Memory B cell (primary cell): ENCODE measurements at regions not wholly inside any gene's neighbourhood (a gene's known extent, or its start where the extent isn't known, plus 50 kb on each side); places are given as distances from the start of the nearest gene placed in this dataset.
"Not testable (repeated sequence)": the region's sequence is repeated elsewhere in the genome, so short reads cannot be mapped to it uniquely, and the experiment has no call there.

Source experiments
- ATAC-seq: fragments of 150-1000 bp; cut with Tn5 transposase; 2 replicates; pipeline ENCODE4 v1.10.0; 2021; ENCODE audit warnings: low read depth, mild to moderate bottlenecking, moderate library complexity
- DNase-seq, 2 donors: peaks; one replicate each; pipeline ENCODE4 v3.0.0; 2022; ENCODE audit warnings: low spot score in 2 of 2
- H3K27ac Mint-ChIP-seq: one replicate; pipeline ENCODE4 v1.8.0; 2022; ENCODE audit warnings: mild to moderate bottlenecking, moderate library complexity, mixed read lengths
- H3K27me3 Mint-ChIP-seq: one replicate; pipeline ENCODE4 v1.8.0; 2022; ENCODE audit warnings: mixed read lengths
- H3K36me3 Mint-ChIP-seq: one replicate; pipeline ENCODE4 v1.8.0; 2022; ENCODE audit warnings: mild to moderate bottlenecking, mixed read lengths
- H3K4me1 Mint-ChIP-seq: one replicate; pipeline ENCODE4 v1.8.0; 2022; ENCODE audit warnings: mixed read lengths
- H3K4me3 Mint-ChIP-seq: one replicate; pipeline ENCODE4 v1.8.0; 2022; ENCODE audit warnings: mild to moderate bottlenecking, moderate library complexity, mixed read lengths
- H3K9me3 Mint-ChIP-seq: one replicate; pipeline ENCODE4 v1.8.0; 2022; ENCODE audit warnings: mixed read lengths

DNA sequence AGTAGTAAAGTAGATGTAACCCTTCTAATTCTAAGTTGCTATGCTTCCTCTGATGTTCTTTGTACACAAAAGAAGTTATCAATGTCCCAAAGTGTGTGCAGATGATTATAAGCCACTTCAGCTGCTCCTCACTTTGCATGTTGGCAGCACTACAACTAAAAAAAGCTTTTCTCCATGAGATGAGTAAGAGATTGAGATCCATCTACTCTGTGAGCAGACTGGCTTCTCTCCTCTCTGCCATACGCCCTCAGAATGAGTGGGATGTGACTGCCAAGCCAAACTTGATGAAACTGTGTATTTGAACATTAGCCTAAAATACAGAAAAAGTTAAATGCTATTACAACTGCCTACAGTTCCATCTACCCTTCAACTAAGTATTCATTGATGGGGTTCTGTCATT is 102.9 kb upstream of the ETV1 start:
- Mint-ChIP-seq H3K27ac (no peak overlapping the region), H3K9me3 (peaks cover 2% of the 10 kb centered on the region), H3K36me3 (peaks cover 1% of the 10 kb centered on the region), H3K4me3 (no peak overlapping the region), H3K27me3 (no peaks in the 10 kb centered on the region), H3K4me1 (no peaks in the 10 kb centered on the region)
- ATAC-seq (no peak), DNase-seq (no peak)

DNA sequence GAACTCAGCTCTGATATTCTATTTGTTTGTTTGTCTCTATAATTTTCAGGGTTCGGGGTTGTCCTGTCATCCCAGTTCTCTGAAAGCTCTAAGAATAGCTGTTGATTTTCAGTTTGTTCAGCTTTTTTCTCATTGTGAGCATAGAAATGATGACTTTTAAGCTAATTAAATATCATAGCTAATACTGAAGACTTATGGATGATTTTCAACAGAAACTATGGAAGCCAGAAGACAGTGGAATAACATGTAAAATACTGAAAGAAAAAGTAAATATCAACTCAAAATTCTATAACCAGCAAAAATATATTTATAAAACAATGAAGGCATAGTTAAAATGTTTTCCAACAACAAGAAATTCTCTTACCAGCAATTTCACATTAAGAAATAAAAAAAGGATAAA is 96.4 kb upstream of the ETV1 start:
- H3K27me3 Mint-ChIP-seq = no peaks in the 10 kb centered on the region
- peaks cover 1% of the 10 kb centered on the region for H3K36me3 Mint-ChIP-seq
- DNase-seq (no peak), ATAC-seq (no peak)
- H3K4me3 Mint-ChIP-seq = no peak overlapping the region
- H3K27ac Mint-ChIP-seq = no peak overlapping the region
- no peaks in the 10 kb centered on the region for H3K4me1 Mint-ChIP-seq
- H3K9me3 Mint-ChIP-seq = peaks cover 12% of the 10 kb centered on the region

DNA sequence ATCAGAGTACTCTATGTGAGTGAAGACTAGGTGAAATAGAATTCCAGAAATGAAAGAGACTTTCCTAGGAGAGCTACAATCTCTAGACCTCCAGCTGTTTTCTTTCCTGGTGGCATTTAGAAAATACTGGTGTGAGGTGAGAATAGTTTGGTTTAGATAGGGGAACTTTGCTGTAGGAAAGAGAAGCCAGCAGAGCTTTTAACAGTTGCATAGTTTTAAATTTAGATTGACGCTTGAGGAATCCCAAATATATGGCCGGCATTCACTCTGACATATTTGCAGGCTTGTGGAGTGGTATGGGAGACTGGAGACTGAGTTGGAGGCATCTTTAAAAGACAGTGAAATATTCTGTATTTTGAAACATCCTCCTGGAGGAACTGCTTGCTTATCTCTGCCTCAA is 94.3 kb upstream of the ETV1 start:
- no peak for ATAC-seq
- Mint-ChIP-seq H3K27ac (no peak overlapping the region), H3K4me1 (no peaks in the 10 kb centered on the region), H3K4me3 (no peak overlapping the region), H3K36me3 (no peaks in the 10 kb centered on the region), H3K9me3 (peaks cover 12% of the 10 kb centered on the region), H3K27me3 (no peaks in the 10 kb centered on the region)
- DNase-seq = no peak

DNA sequence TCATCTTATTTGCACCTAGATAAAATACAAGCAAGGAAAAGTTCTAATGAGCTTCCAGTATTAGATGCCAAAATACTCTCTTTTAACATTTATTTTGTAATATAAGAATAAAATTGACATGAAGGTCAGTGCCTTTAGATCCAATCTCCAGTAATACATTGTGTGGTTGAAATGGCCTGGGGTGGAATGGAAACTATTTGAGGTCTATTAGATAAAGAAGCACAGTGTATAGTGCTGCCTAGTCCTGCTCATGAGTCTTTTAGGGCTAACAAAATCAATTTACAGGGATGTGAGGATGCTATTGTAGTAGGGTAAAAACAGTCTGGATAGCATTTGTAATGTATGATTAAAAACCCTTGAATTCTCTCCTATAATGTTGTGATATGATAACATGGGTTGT is 84.5 kb upstream of the ETV1 start:
- no peak overlapping the region for H3K4me3 Mint-ChIP-seq
- no peak overlapping the region for H3K27ac Mint-ChIP-seq
- ATAC-seq (no peak), DNase-seq (no peak)
- H3K36me3 Mint-ChIP-seq = no peaks in the 10 kb centered on the region
- no peaks in the 10 kb centered on the region for H3K4me1 Mint-ChIP-seq
- H3K27me3 Mint-ChIP-seq = no peaks in the 10 kb centered on the region
- H3K9me3 Mint-ChIP-seq = no peaks in the 10 kb centered on the region

DNA sequence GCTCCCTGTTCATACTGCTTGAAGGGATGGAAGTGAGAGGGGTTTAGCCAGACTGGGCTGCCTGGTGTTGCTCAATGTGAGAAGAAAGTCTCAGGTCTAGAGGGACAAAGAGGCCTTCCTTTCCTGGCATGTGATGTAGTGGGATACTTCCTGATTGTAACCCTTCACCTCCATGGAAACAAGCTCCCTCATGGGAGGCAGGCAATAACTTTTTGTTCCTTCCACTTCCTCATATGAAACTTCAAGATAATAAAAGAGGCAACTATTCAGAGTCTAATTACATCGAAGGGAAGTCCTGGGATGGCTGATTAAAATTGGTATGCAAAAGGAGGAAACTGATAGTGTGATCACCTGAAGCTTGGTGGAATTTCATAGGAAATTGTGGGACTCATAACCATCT is 84.1 kb upstream of the ETV1 start:
- Mint-ChIP-seq H3K27ac (no peak overlapping the region), H3K9me3 (no peaks in the 10 kb centered on the region), H3K4me1 (no peaks in the 10 kb centered on the region), H3K4me3 (no peak overlapping the region), H3K27me3 (no peaks in the 10 kb centered on the region), H3K36me3 (no peaks in the 10 kb centered on the region)
- no peak for DNase-seq
- no peak for ATAC-seq

DNA sequence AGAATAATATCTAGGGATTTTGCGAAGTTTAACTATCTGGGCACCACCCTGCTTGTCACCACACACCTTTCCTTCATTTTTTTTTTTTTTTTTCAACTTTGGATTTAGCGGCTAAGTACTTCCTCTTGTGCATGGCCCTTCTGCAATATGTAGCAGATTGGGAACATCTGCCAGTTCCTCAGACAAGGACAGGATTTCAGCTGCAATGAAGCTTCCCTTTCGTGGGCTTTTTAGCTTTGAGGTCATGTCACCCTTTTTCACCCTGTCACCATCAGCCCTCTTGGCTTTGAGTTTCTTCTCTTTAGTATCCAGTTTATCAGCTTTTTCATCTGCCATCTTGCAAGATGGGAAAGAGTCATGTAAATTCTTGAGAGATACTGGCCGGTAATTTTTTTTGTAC is 81.6 kb upstream of the ETV1 start:
- no peaks in the 10 kb centered on the region for H3K36me3 Mint-ChIP-seq
- peaks cover 3% of the 10 kb centered on the region for H3K9me3 Mint-ChIP-seq

DNA sequence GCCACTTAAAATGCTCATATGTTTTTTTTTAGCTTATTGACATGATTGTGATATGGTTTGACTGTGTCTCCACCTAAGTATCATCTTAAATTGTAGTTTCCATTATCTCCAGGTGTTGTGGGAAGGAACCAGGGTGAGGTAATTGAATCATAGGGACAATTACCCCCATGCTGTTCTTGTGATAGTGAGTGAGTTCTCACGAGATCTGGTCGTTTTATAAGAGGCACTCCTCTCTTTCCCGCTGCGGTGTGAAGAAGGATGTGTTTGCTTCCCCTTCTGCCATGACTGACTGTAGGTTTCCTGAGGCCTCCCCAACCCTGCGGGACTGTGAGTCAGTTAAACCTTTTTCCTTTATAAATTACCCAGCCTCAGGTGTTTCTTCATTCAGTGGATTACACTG is 80.5 kb upstream of the ETV1 start:
- Mint-ChIP-seq H3K36me3 (no peaks in the 10 kb centered on the region), H3K4me1 (no peaks in the 10 kb centered on the region), H3K4me3 (no peak overlapping the region), H3K27me3 (no peaks in the 10 kb centered on the region), H3K9me3 (peaks cover 3% of the 10 kb centered on the region), H3K27ac (no peak overlapping the region)
- no peak for ATAC-seq
- DNase-seq = no peak

More for the DNA sequence above, 81.6 kb upstream of the ETV1 start:
- no peak for DNase-seq
- Mint-ChIP-seq H3K27ac (no peak overlapping the region), H3K4me1 (no peaks in the 10 kb centered on the region), H3K27me3 (no peaks in the 10 kb centered on the region), H3K4me3 (no peak overlapping the region)
- ATAC-seq = no peak

DNA sequence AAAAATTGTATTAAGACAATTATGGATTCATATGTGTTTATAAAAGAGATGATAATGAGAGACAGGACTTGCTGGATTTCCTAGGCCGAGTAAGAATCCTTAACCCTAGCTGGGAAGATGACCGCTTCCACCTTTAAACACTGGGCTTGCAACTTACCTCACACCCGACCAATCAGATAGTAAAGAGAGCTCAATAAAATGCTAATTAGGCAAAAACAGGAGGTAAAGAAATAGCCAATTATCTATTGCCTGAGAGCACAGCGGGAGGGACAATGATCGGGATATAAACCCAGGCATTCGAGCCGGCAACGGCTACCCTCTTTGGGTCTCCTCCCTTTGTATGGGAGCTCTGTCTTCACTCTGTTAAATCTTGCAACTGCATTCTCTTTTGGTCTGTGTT is 77.3 kb upstream of the ETV1 start:
- DNase-seq, H3K27me3 Mint-ChIP-seq, H3K9me3 Mint-ChIP-seq, H3K27ac Mint-ChIP-seq, H3K4me1 Mint-ChIP-seq, ATAC-seq, H3K4me3 Mint-ChIP-seq, H3K36me3 Mint-ChIP-seq: not testable (repeated sequence)

DNA sequence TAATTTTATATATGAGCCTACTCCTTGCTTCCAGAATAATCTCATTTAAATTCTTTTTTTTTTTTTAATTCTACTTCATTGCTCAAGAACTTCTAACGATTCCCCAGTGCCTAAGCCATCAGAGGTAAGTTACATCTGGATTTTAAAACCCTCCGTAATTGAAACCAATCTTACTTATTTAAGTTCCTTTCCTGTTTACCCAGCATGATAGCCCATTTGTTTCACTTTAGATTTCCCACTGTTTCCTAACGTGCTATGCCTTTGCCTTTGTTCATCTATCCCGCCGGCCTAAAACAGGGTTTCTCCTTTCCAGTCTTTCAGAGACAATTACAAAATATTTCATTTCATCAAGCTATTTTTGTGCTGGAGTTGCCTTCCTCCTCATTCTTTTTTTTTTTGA is 75.8 kb upstream of the ETV1 start:
- no peak overlapping the region for H3K4me3 Mint-ChIP-seq
- no peak for DNase-seq
- H3K27ac Mint-ChIP-seq = no peak overlapping the region
- ATAC-seq = no peak
- peaks cover 3% of the 10 kb centered on the region for H3K9me3 Mint-ChIP-seq
- H3K4me1 Mint-ChIP-seq = no peaks in the 10 kb centered on the region
- no peaks in the 10 kb centered on the region for H3K36me3 Mint-ChIP-seq
- no peaks in the 10 kb centered on the region for H3K27me3 Mint-ChIP-seq

DNA sequence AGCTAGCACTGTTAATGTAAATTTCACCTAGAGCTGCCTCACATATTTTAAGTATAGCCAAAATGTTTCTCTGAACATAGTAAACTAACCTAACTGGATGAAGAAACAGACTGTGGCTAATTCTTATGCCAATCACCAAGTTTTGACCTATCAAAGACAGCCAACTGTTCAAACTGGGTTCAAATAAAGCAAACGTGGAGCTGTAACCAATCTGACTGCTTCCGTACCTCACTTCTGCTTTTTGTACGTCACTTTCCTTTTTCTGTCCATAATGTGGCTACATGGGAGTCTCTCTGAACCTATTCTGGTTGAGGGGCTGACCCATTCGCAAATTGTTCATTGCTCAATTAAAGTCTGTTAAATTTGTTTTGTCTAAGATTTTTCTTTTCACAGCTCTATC is 66.3 kb upstream of the ETV1 start:
- ATAC-seq (no peak), DNase-seq (no peak)
- no peaks in the 10 kb centered on the region for H3K27me3 Mint-ChIP-seq
- peaks cover 3% of the 10 kb centered on the region for H3K9me3 Mint-ChIP-seq
- H3K4me1 Mint-ChIP-seq = no peaks in the 10 kb centered on the region
- H3K27ac Mint-ChIP-seq = no peak overlapping the region
- no peak overlapping the region for H3K4me3 Mint-ChIP-seq
- no peaks in the 10 kb centered on the region for H3K36me3 Mint-ChIP-seq

DNA sequence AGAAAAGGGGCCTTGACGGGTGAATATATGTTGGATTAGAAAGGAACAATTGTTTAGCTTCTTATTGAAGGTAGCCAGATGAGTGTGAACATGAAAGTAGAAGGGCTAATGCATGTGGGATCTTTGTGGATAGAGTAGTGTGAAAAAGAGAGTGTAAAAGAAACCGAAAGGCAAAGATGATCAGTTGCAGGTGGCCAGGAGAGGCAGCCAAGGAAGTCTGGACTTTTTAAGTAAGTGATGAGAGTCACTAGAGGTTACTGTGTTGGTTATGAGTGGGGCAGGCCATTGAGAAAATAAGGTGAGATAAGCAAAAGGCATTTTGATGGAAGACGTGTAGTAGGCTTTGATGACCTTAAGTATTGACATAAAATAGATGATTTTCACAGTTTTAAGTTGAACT is 64.7 kb upstream of the ETV1 start:
- Mint-ChIP-seq H3K36me3 (no peaks in the 10 kb centered on the region), H3K27ac (no peak overlapping the region), H3K4me1 (no peaks in the 10 kb centered on the region), H3K27me3 (no peaks in the 10 kb centered on the region), H3K4me3 (no peak overlapping the region), H3K9me3 (peaks cover 9% of the 10 kb centered on the region)
- ATAC-seq (no peak), DNase-seq (no peak)

DNA sequence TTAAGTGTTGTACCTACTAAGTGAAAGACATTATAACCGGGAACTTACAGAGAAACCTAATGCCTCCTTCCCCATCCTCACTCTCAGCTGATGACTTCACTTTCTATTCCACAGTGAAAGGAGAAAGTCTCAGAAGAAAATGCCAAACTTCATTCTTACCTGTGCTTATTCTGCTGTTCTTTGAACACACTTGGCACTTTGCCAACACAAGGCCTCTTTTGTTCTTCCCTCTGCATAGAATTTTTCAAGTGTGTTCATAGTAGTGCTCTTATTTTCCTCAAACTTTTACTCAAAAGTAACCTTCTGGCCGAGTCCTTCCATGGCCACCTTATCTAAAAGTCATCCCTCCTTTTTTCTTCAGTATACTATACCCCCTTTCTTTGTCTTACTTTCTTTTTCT is 59.4 kb upstream of the ETV1 start:
- H3K27ac Mint-ChIP-seq = no peak overlapping the region
- no peak for DNase-seq
- no peak for ATAC-seq
- no peaks in the 10 kb centered on the region for H3K27me3 Mint-ChIP-seq
- H3K9me3 Mint-ChIP-seq = peaks cover 11% of the 10 kb centered on the region
- no peaks in the 10 kb centered on the region for H3K4me1 Mint-ChIP-seq
- no peaks in the 10 kb centered on the region for H3K36me3 Mint-ChIP-seq
- no peak overlapping the region for H3K4me3 Mint-ChIP-seq

DNA sequence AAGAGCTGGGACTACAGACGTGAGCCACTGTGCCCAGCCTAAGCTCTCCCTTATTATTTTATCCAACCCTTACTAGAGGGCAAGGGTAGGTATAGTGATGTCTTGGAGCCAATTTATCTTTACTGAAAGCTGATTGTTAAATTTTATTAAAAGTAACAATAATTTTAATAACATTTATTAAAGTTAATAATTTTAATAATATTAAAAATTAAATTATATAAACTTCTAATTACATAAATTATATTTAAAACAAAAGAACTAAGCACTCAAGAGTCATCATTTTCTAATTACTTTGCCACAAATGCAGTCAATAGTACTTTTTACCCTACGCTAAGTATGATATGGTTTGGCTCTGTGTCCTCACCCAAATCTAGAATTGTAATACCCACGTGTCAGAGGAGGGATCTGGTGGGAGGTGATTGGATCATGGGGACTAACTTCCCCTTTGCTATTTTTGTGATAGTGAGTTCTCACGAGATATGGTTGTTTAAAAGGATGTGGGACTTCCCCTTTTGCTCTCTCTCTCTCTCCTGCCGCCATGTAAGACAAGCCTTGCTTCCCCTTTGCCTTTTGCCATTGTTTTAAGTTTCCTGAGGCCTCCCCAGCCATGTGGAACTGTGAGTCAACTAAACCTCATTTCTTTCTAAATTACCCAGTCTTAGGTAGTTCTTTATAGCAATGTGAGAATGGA is 58.4 kb upstream of the ETV1 start:
- Mint-ChIP-seq H3K4me3 (no peak overlapping the region), H3K27ac (no peak overlapping the region), H3K9me3 (peaks cover 11% of the 10 kb centered on the region), H3K27me3 (no peaks in the 10 kb centered on the region), H3K4me1 (no peaks in the 10 kb centered on the region), H3K36me3 (no peaks in the 10 kb centered on the region)
- DNase-seq (no peak), ATAC-seq (peak; percentile 72)

DNA sequence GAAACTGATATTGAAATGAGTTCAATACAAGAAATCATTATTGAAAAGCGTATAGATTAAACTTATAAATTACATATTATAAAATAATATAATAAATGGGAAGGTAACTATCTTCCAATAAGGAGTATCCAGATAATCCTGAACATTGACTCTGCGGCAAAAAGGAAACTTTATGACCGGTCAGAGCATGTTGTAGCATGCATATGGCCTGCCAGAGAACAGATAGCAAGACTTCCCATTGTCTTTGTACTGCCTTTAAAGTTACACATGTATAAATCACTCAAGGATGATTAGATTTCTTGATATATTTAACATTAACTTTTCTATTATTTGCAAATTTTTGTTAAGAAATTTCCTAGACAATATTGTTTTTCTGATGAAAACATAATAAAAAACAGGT is 56.2 kb upstream of the ETV1 start:
- H3K27me3 Mint-ChIP-seq = no peaks in the 10 kb centered on the region
- no peaks in the 10 kb centered on the region for H3K4me1 Mint-ChIP-seq
- H3K9me3 Mint-ChIP-seq = peaks cover 9% of the 10 kb centered on the region
- no peak overlapping the region for H3K27ac Mint-ChIP-seq
- H3K4me3 Mint-ChIP-seq = no peak overlapping the region
- no peak for ATAC-seq
- DNase-seq = no peak
- no peaks in the 10 kb centered on the region for H3K36me3 Mint-ChIP-seq

DNA sequence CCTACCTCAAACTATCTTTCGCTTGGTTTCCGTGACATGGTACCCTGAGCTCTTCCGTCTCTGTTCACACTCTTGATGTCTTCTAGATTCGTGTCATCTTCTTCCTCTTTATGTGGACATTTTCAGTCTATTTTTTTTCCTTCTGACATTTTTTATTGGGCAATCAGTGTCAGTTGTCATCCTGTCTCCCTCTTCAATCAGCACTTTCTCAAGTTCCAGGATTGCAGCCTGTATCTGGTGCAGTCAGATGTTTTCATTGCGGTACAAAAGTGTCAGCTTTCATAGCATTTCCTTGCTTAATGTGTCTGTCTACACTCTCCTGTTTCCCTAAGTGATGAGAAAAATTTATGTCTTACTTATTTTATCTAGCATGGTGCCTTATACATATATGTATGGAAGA is 51.1 kb upstream of the ETV1 start:
- no peaks in the 10 kb centered on the region for H3K9me3 Mint-ChIP-seq
- H3K27ac Mint-ChIP-seq = no peak overlapping the region
- ATAC-seq (no peak), DNase-seq (no peak)
- H3K4me3 Mint-ChIP-seq = no peak overlapping the region
- no peaks in the 10 kb centered on the region for H3K36me3 Mint-ChIP-seq
- no peaks in the 10 kb centered on the region for H3K27me3 Mint-ChIP-seq
- no peaks in the 10 kb centered on the region for H3K4me1 Mint-ChIP-seq
